Testis (tissue), 2 donors: ENCODE measurements at regions not wholly inside any gene's neighbourhood (a gene's known extent, or its start where the extent isn't known, plus 50 kb on each side); places are given as distances from the start of the nearest gene placed in this dataset.

Experiments used
- DNase-seq: peaks from one replicate; pipeline ENCODE4 v3.0.0-alpha.2; 2019
- H3K27ac ChIP-seq, 2 donors: fragments of 200-600 bp; sonication (generic); one replicate each; pipeline ENCODE4 v1.5.1; 2019
- H3K27me3 ChIP-seq: fragments of 200-600 bp; sonication (generic); one replicate; pipeline ENCODE4 v1.5.1; 2019
- H3K36me3 ChIP-seq: fragments of 200-600 bp; sonication (generic); one replicate; pipeline ENCODE4 v1.5.1; 2017; ENCODE audit warnings: low read depth; ENCODE audit errors: missing control alignments
- H3K4me1 ChIP-seq: fragments of 200-600 bp; sonication (generic); one replicate; pipeline ENCODE4 v1.5.1; 2019
- H3K4me3 ChIP-seq, 2 donors: fragments of 200-600 bp; sonication (generic); one replicate each; pipeline ENCODE4 v1.5.1; 2017 to 2019
- H3K9me3 ChIP-seq: fragments of 200-600 bp; sonication (generic); one replicate; pipeline ENCODE4 v1.5.1; 2017
- POLR2A ChIP-seq: fragments of 450-650 bp; IDR thresholded peaks from one replicate; pipeline ENCODE4 v1.6.1; 2017; ENCODE audit warnings: antibody characterized with exemption, mild to moderate bottlenecking, moderate library complexity
- WGBS, 2 donors: methylation state at CpG; one replicate each; pipeline ENCODE4 v1.1.5; 2018; 5-methylcytosine and 5-hydroxymethylcytosine counted together
- intact Hi-C: fragments of 100-400 bp; cut with DNase I; formaldehyde crosslinking; loops from one replicate; pipeline ENCODE4 v1.15.1; 2023; ENCODE audit warnings: low total_unique reads
- TF ChIP-seq, protein P1 (sequence below), 3 experiments: fragments of 450-650 bp in 2 of 3; fragments of 200-600 bp in 1 of 3; sonication (generic) in 1 of 3; IDR thresholded peaks; one replicate each; pipeline ENCODE4 v1.5.1; 2016 to 2019; ENCODE audit warnings: antibody characterized with exemption in 3 of 3, mild to moderate bottlenecking in 2 of 3, moderate library complexity in 1 of 3

DNA sequence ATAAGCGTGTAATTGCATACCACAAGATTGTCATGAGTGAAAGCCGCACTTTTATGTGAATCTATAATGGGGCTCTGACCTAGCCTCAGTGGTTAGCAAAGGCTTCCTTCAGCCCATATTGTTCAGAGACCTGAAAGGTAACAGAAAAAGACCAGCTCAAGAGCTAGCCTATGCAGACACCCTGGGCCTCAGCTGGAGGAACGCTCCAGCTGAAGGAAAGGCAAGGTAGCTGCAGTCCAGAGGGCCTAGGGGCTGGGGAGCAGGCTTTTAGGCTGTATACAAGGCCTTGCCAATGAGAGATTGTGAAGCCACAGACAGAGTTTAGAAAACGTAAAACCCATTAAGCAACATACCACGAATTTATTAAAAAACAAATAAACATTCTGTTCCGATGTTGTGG lies 246.6 kb upstream of the GHITM start:
- no peak for TF ChIP-seq POLR2A
- TF ChIP-seq, protein P1, sequence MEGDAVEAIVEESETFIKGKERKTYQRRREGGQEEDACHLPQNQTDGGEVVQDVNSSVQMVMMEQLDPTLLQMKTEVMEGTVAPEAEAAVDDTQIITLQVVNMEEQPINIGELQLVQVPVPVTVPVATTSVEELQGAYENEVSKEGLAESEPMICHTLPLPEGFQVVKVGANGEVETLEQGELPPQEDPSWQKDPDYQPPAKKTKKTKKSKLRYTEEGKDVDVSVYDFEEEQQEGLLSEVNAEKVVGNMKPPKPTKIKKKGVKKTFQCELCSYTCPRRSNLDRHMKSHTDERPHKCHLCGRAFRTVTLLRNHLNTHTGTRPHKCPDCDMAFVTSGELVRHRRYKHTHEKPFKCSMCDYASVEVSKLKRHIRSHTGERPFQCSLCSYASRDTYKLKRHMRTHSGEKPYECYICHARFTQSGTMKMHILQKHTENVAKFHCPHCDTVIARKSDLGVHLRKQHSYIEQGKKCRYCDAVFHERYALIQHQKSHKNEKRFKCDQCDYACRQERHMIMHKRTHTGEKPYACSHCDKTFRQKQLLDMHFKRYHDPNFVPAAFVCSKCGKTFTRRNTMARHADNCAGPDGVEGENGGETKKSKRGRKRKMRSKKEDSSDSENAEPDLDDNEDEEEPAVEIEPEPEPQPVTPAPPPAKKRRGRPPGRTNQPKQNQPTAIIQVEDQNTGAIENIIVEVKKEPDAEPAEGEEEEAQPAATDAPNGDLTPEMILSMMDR (IDR thresholded peaks at IDR 0.05), result no peak
- Histone ChIP-seq H3K36me3 (no peaks in the 10 kb centered on the region), H3K4me3 (no peak overlapping the region), H3K27ac (no peak overlapping the region), H3K4me1 (no peaks in the 10 kb centered on the region), H3K9me3 (no peaks in the 10 kb centered on the region), H3K27me3 (no peaks in the 10 kb centered on the region)
- intact Hi-C loops, result no loop called here
- 77 to 95% methylated on average over 6 of the region's 6 CpGs for WGBS, 2 donors
- no peak for DNase-seq

DNA sequence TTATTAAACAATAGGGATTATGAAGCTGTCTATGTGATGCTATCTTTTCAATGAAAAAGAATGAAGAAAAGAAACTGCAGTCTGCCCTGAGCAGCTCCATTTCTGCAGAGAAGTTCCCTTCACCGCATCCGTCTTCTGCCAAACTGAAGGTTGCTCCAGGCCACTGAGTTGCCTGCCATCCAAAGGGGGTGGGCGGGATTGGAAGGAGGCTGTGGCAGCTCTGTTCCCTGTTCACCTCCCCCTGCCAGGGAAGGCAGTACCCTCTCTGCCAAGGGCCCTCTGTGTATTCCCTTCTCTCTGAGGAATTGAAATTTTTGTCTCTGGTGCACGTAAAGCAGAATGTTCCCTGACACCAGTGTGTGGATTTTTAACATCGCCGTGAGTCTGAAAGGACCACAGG lies 243.1 kb upstream of the GHITM start:
- H3K4me1 ChIP-seq, result no peaks in the 10 kb centered on the region
- DNase-seq, result no peak
- TF ChIP-seq, protein P1 (IDR thresholded peaks at IDR 0.05), result no peak
- no peak for TF ChIP-seq POLR2A
- H3K27me3 ChIP-seq, result no peaks in the 10 kb centered on the region
- no peaks in the 10 kb centered on the region for H3K9me3 ChIP-seq
- no peak overlapping the region for H3K27ac ChIP-seq
- intact Hi-C loops, result no loop called here
- WGBS, 2 donors, result 82 to 88% methylated on average over 6 of the region's 6 CpGs
- no peaks in the 10 kb centered on the region for H3K36me3 ChIP-seq
- no peak overlapping the region for H3K4me3 ChIP-seq

DNA sequence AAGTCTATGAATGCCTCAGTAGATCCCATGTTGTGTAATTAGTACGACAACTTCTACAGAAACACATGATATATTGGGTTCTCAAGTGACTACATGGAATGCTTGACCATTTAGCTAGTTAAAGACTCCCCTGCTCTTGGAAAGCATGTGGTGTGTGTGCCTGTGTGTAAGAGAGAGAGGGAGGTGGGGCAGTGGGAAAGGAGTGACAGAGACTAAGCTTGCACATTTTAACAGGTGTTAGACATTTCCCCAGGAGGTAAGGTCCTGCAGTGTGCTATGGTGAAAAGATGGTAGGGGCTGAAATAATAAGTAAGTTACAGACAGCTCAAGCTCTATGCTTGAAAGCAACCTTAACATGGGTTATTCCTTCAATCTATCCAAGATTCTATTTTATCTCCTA lies 241.7 kb upstream of the GHITM start:
- no peak for DNase-seq
- Histone ChIP-seq H3K36me3 (no peaks in the 10 kb centered on the region), H3K27me3 (no peaks in the 10 kb centered on the region), H3K4me1 (no peaks in the 10 kb centered on the region), H3K4me3 (no peak overlapping the region), H3K27ac (no peak overlapping the region), H3K9me3 (no peaks in the 10 kb centered on the region)
- TF ChIP-seq POLR2A, result no peak
- TF ChIP-seq, protein P1 (IDR thresholded peaks at IDR 0.05), result no peak
- WGBS, 2 donors, result 84 to 85% methylated on average over 1 of the region's 1 CpG
- intact Hi-C loops, result no loop called here

DNA sequence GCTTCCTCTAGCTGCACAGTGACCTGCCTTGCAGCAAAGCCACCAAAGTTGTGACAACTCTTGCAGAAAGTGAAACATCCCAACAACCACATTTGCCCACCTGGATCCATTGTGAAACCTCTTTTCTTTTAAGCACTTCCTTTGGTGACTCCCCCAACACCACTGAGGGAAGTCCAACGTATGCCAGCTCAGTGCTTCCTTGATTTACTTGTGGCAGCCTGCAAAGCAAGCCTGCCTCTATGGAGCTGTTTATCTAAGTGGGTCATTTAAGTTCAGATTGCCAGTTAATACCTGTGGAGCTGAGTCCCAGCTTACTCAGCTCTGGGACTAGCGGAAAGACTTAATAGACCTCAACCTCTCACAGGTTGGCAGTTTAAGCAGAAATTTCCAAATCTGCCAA lies 230.8 kb upstream of the GHITM start:
- Histone ChIP-seq H3K9me3 (no peaks in the 10 kb centered on the region), H3K27me3 (no peaks in the 10 kb centered on the region), H3K4me3 (no peak overlapping the region), H3K36me3 (no peaks in the 10 kb centered on the region), H3K27ac (no peak overlapping the region), H3K4me1 (no peaks in the 10 kb centered on the region)
- TF ChIP-seq POLR2A, result no peak
- TF ChIP-seq, protein P1 (IDR thresholded peaks at IDR 0.05), result no peak
- 79 to 86% methylated on average over 2 of the region's 2 CpGs for WGBS, 2 donors
- DNase-seq, result no peak
- intact Hi-C loops, result no loop called here

DNA sequence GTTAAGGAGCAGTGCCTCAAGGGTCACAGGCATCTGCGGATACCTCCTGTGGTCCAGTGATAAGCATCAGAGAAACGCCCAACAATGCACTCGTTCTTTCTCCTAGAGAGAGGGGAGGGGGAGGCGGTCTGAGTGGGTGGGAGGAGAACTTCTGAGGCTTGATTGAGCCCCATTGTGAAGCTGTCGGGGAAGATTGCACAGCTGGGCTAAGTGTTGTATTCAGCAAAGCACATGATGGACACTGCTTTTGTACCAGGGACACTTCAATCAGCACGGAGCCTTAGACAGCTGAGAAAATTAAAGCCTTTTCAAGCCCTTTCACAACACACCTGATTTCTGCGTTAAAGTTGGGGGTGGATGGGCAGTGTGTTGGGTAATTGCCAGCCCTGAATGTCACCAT lies 230.3 kb upstream of the GHITM start:
- Histone ChIP-seq H3K4me3 (no peak overlapping the region), H3K4me1 (no peaks in the 10 kb centered on the region), H3K36me3 (no peaks in the 10 kb centered on the region), H3K9me3 (no peaks in the 10 kb centered on the region), H3K27ac (no peak overlapping the region), H3K27me3 (no peaks in the 10 kb centered on the region)
- TF ChIP-seq, protein P1 (IDR thresholded peaks at IDR 0.05), result no peak
- no peak for TF ChIP-seq POLR2A
- intact Hi-C loops, result no loop called here
- no peak for DNase-seq
- 66 to 76% methylated on average over 7 of the region's 7 CpGs for WGBS, 2 donors
